ENCODE measurements at regions not wholly inside any gene's neighbourhood (a gene's known extent, or its start where the extent isn't known, plus 50 kb on each side); places are given as distances from the start of the nearest gene placed in this dataset.

DNA sequence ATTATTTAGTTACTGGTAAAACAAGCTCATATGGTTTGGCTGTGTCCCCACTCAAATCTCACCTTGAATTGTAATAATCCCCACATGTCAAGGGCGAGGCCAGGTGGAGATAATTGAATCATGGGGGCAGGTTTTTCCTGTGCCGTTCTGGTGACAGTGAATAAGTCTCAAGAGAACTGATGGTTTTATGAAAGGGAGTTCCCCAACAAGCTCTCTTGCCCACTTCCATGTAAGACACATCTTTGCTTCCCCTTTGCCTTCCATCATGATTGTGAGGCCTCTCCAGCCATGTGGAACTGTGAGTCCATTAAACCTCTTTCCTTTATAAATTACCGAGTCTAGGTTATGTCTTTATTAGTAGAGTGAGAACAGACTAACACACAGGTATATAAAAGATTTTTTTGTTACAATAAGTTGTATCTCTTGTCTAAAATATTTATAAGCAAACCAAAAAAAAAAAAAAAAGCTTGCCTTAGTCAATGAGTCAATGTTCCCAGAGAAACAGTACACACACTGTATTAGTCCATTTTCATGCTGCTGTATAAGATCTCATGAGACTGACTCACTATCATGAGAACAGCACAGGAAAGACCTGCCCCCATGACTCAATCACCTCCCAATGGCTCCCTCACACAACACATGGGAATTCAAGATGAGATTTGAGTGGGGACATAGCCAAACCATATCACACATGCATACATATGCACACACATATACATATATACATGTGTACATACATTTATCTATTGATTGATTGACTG is 138.3 kb downstream of the BASP1 start:
- TF ChIP-seq, protein P1, sequence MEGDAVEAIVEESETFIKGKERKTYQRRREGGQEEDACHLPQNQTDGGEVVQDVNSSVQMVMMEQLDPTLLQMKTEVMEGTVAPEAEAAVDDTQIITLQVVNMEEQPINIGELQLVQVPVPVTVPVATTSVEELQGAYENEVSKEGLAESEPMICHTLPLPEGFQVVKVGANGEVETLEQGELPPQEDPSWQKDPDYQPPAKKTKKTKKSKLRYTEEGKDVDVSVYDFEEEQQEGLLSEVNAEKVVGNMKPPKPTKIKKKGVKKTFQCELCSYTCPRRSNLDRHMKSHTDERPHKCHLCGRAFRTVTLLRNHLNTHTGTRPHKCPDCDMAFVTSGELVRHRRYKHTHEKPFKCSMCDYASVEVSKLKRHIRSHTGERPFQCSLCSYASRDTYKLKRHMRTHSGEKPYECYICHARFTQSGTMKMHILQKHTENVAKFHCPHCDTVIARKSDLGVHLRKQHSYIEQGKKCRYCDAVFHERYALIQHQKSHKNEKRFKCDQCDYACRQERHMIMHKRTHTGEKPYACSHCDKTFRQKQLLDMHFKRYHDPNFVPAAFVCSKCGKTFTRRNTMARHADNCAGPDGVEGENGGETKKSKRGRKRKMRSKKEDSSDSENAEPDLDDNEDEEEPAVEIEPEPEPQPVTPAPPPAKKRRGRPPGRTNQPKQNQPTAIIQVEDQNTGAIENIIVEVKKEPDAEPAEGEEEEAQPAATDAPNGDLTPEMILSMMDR (IDR thresholded peaks at IDR 0.05; ENCODE audit: low read depth, low read length, poor library complexity, severe bottlenecking), result no peak
- no peak for TF ChIP-seq EZH2phosphoT487 (IDR thresholded peaks at IDR 0.05; ENCODE audit: borderline replicate concordance, low read length)

Data from DOHH2 (cell line).